Loucy (cell line): ENCODE measurements at regions not wholly inside any gene's neighbourhood (a gene's known extent, or its start where the extent isn't known, plus 50 kb on each side); places are given as distances from the start of the nearest gene placed in this dataset.

Source experiments
- H2AFZ ChIP-seq: fragments of 200-600 bp; sonication (generic); 2 replicates; pipeline ENCODE4 v1.6.0; 2016; ENCODE audit warnings: antibody characterized with exemption, mild to moderate bottlenecking, low read length, moderate library complexity
- H3F3A ChIP-seq: fragments of 200-600 bp; 2 replicates; pipeline ENCODE4 v1.6.0; 2016; ENCODE audit warnings: antibody characterized with exemption, low read depth, mild to moderate bottlenecking
- H3K27me3 ChIP-seq: fragments of 200-600 bp; sonication (generic); 2 replicates; pipeline ENCODE4 v1.6.1; 2014; ENCODE audit warnings: low read length, mild to moderate bottlenecking; ENCODE audit not compliant: insufficient read depth, poor library complexity, severe bottlenecking
- H3K36me3 ChIP-seq: fragments of 200-600 bp; sonication (generic); 2 replicates; pipeline ENCODE4 v1.6.1; 2016; ENCODE audit warnings: low read length; ENCODE audit not compliant: insufficient read depth
- H3K4me1 ChIP-seq: fragments of 200-600 bp; sonication (generic); 2 replicates; pipeline ENCODE4 v1.5.1; 2014; ENCODE audit warnings: low read length, mild to moderate bottlenecking; ENCODE audit not compliant: insufficient read depth, poor library complexity, severe bottlenecking
- H3K4me2 ChIP-seq: fragments of 200-600 bp; sonication (generic); 2 replicates; pipeline ENCODE4 v1.6.0; 2014; ENCODE audit warnings: antibody characterized with exemption, low read length, low read depth, mild to moderate bottlenecking; ENCODE audit not compliant: poor library complexity, severe bottlenecking
- H3K4me3 ChIP-seq: fragments of 200-600 bp; sonication (generic); 2 replicates; pipeline ENCODE4 v1.5.1; 2014; ENCODE audit warnings: low read length, mild to moderate bottlenecking, mixed read lengths; ENCODE audit not compliant: poor library complexity, severe bottlenecking
- H3K79me2 ChIP-seq: fragments of 200-600 bp; sonication (generic); 2 replicates; pipeline ENCODE4 v1.6.1; 2014; ENCODE audit warnings: low read length; ENCODE audit not compliant: insufficient read depth
- H3K9ac ChIP-seq: fragments of 200-600 bp; sonication (generic); 2 replicates; pipeline ENCODE4 v1.6.0; 2014; ENCODE audit warnings: mild to moderate bottlenecking, low read depth, low read length, moderate library complexity; ENCODE audit not compliant: poor library complexity, severe bottlenecking
- H3K9me2 ChIP-seq: fragments of 200-600 bp; sonication (generic); replicated peaks from 2 replicates; pipeline ENCODE4 v1.6.1; 2016; ENCODE audit warnings: low read depth, low read length, mixed read lengths
- H3K9me3 ChIP-seq: fragments of 200-600 bp; sonication (generic); 2 replicates; pipeline ENCODE4 v1.6.1; 2014; ENCODE audit warnings: mild to moderate bottlenecking, antibody characterized with exemption, low read length, low read depth; ENCODE audit not compliant: insufficient read depth
- H4K20me1 ChIP-seq: fragments of 200-600 bp; sonication (generic); 2 replicates; pipeline ENCODE4 v1.6.0; 2014; ENCODE audit warnings: antibody characterized with exemption, low read length, mild to moderate bottlenecking; ENCODE audit not compliant: insufficient read depth, poor library complexity, severe bottlenecking
- CTCF ChIP-seq: fragments of 200-600 bp; sonication (generic); conservative IDR thresholded peaks from 2 replicates; pipeline ENCODE4 v1.5.1; 2014; ENCODE audit warnings: mild to moderate bottlenecking, antibody characterized with exemption, low read length
- EZH2phosphoT487 ChIP-seq: fragments of 200-600 bp; IDR thresholded peaks from 2 replicates; pipeline ENCODE4 v1.6.1; 2018; ENCODE audit warnings: antibody characterized with exemption, mild to moderate bottlenecking, moderate library complexity, borderline replicate concordance

DNA sequence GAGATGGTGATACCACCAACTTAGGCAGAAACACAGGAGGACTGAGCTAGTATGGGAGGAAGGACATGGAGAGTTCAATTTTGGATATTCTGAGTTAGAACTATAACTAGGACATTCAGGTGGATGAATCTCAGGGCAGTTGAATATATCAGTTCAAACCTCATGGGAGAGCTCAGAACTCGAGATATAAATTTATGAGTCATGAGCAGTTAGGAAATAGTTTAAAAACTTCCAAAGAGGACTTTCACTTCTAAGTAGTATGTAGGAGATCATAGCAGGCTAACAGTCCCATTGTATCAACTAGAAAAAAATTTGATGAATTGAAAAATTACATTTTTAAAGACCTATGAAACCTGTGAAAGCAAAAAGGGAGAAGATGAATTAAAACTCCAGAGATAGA lies 436.2 kb upstream of the LARGE1 start:
- Histone ChIP-seq H3K9me2 (no peaks in the 10 kb centered on the region), H4K20me1 (no peaks in the 10 kb centered on the region), H3K9me3 (no peaks in the 10 kb centered on the region; the same call in 1 of the 2 replicates), H3F3A (no peaks in the 10 kb centered on the region), H3K36me3 (no peaks in the 10 kb centered on the region), H2AFZ (no peak overlapping the region), H3K4me3 (no peak overlapping the region), H3K9ac (no peak overlapping the region), H3K4me1 (no peaks in the 10 kb centered on the region), H3K27me3 (no peaks in the 10 kb centered on the region), H3K79me2 (no peaks in the 10 kb centered on the region), H3K4me2 (no peak overlapping the region)
- TF ChIP-seq CTCF (no peak), EZH2phosphoT487 (no peak)

DNA sequence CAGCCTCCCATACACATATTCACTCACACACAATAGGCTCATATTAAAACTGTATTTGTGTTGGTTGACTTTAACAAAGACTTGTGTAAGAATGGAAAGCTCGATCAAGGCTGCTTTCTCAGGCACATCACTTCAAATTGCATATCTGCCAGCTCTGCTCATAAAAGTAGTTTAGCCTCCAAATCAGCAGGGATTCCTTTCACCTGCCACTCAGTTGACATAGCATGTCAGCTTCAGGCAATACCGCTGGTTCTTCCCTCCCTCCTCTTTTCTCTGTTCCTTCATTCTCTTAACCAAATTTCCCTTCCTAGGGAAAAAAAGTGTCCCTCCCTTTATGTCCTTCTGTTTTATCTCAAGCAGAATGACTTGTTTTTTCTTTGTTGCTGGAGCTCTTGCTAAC lies 450.4 kb upstream of the LARGE1 start:
- no peaks in the 10 kb centered on the region for H3K79me2 ChIP-seq
- no peak overlapping the region for H3K9ac ChIP-seq
- no peak overlapping the region for H2AFZ ChIP-seq
- no peak for TF ChIP-seq EZH2phosphoT487
- no peak for TF ChIP-seq CTCF
- H3K9me2 ChIP-seq: no peaks in the 10 kb centered on the region
- no peaks in the 10 kb centered on the region for H3K27me3 ChIP-seq
- H4K20me1 ChIP-seq: no peaks in the 10 kb centered on the region
- no peak overlapping the region for H3K4me3 ChIP-seq
- H3K9me3 ChIP-seq: no peaks in the 10 kb centered on the region
- H3K36me3 ChIP-seq: no peaks in the 10 kb centered on the region
- no peaks in the 10 kb centered on the region for H3K4me1 ChIP-seq
- no peaks in the 10 kb centered on the region for H3F3A ChIP-seq
- H3K4me2 ChIP-seq: no peak overlapping the region

DNA sequence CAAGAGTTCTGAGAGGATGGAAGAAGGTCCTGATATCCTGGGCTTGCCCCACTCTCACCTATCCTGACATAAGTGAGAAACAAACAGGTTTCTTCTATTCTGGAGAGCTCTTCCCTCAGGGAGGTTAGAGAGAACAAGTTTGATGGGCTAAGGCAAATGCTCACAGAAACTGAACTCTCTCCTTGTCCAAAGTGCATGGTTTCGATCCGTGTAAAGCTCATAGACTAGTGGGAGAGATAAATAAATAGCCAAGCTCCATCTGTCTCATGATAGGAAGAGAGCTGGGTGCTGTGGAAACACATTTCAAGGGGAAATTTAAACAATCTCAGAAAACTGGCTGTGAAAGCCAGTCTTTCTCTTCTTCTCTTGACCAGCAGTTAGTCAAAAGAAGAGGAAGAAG lies 459.5 kb upstream of the LARGE1 start:
- no peaks in the 10 kb centered on the region for H4K20me1 ChIP-seq
- H3K79me2 ChIP-seq: no peaks in the 10 kb centered on the region
- H3F3A ChIP-seq: no peaks in the 10 kb centered on the region

More for the DNA sequence above, 459.5 kb upstream of the LARGE1 start:
- Histone ChIP-seq H3K36me3 (no peaks in the 10 kb centered on the region), H2AFZ (no peak overlapping the region), H3K9me3 (peaks cover 3% of the 10 kb centered on the region; the same call in 1 of the 2 replicates), H3K27me3 (no peaks in the 10 kb centered on the region), H3K4me2 (no peak overlapping the region), H3K4me1 (no peaks in the 10 kb centered on the region), H3K4me3 (no peak overlapping the region), H3K9ac (no peak overlapping the region), H3K9me2 (no peaks in the 10 kb centered on the region)
- TF ChIP-seq CTCF: no peak
- TF ChIP-seq EZH2phosphoT487: no peak
